ENCODE measurements at regions not wholly inside any gene's neighbourhood (a gene's known extent, or its start where the extent isn't known, plus 50 kb on each side); places are given as distances from the start of the nearest gene placed in this dataset.
"Not testable (repeated sequence)": the region's sequence is repeated elsewhere in the genome, so short reads cannot be mapped to it uniquely, and the experiment has no call there.

DNA sequence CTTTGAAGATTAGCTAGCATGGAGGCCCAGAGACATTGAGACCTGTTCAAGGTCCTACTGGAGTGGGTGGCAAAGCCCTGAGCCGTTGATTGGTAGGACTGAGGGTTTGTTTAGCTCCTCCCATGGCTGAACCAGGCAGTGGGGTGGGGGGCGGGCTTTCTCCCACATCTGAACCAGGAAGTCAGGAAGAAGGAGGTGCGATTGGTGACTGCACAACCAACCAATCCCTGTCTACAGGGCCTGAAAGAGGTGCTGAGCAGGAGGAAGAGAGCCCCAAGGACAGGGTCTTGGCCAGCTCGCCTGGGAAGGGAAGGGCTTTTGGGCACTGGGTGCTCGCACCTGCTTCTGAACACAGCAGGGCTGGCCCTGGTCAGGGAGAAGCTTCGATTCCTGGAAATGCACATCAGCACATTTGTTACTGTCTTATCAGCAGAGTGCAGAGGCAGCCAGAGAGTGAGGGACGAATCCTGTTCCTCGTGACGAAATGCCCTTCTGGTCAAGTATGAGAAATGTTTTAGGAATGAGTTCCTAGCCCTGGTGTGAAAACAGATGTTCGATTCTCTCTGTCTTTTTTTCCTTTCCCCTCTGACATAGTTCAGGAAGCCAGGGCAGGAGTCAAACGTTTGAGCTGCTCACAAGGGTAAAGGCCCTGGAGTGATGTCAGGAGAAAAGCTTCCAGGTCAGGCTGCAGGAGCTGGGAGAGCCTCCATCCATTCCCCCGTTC lies 294.8 kb upstream of the KLF4 start:
- no peak overlapping the region for H3K4me3 ChIP-seq (ENCODE audit: low read depth, low read length)
- peak; percentile 40 for DNase-seq (ENCODE audit: low read depth)
- TF ChIP-seq, protein P1, sequence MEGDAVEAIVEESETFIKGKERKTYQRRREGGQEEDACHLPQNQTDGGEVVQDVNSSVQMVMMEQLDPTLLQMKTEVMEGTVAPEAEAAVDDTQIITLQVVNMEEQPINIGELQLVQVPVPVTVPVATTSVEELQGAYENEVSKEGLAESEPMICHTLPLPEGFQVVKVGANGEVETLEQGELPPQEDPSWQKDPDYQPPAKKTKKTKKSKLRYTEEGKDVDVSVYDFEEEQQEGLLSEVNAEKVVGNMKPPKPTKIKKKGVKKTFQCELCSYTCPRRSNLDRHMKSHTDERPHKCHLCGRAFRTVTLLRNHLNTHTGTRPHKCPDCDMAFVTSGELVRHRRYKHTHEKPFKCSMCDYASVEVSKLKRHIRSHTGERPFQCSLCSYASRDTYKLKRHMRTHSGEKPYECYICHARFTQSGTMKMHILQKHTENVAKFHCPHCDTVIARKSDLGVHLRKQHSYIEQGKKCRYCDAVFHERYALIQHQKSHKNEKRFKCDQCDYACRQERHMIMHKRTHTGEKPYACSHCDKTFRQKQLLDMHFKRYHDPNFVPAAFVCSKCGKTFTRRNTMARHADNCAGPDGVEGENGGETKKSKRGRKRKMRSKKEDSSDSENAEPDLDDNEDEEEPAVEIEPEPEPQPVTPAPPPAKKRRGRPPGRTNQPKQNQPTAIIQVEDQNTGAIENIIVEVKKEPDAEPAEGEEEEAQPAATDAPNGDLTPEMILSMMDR (IDR thresholded peaks at IDR 0.05; ENCODE audit: insufficient read depth, low read depth, low read length, missing control alignments) = no peak

DNA sequence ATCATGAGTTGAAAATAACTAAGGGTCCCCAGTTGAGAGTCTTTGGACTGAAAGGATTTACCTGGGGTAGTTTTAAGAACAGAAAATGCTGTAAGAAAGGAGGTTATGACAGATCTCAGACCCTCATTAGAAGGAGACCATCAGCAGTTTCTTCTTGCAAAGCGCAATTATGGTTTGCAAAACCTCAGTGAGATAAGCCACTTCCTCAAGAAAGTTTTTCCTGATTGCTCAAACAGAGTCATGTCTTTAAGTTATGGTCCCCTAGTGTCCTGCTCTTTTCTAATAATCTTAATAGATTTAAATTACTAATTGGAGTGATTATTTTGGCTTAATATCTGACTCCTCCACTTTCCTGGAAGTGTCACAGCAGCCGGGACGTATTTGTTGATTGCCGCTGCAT lies 293.2 kb upstream of the KLF4 start:
- DNase-seq (ENCODE audit: low read depth) = no peak
- no peak overlapping the region for H3K4me3 ChIP-seq (ENCODE audit: low read depth, low read length)
- TF ChIP-seq, protein P1 (IDR thresholded peaks at IDR 0.05; ENCODE audit: insufficient read depth, low read depth, low read length, missing control alignments) = no peak

DNA sequence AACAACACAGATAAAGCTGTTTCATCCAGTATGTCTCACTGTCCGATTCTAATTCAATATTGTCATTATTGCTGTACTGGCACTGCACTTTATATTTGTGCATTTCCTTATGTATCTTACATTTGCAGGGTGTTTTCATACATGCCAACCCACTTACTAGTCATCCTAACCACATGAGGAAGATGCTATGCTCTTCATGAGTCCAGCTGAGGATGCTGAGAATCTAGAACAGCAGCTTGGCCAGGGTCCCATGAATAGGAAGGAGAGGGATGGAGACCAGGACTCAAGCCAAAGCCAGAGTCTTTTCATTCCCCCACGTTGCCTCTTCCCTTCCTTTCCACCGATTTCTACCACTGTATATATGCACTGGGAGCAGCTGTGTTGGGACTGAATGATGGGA lies 292.8 kb upstream of the KLF4 start:
- TF ChIP-seq, protein P1 (IDR thresholded peaks at IDR 0.05; ENCODE audit: insufficient read depth, low read depth, low read length, missing control alignments) = no peak
- DNase-seq (ENCODE audit: low read depth) = no peak
- H3K4me3 ChIP-seq (ENCODE audit: low read depth, low read length) = no peak overlapping the region

DNA sequence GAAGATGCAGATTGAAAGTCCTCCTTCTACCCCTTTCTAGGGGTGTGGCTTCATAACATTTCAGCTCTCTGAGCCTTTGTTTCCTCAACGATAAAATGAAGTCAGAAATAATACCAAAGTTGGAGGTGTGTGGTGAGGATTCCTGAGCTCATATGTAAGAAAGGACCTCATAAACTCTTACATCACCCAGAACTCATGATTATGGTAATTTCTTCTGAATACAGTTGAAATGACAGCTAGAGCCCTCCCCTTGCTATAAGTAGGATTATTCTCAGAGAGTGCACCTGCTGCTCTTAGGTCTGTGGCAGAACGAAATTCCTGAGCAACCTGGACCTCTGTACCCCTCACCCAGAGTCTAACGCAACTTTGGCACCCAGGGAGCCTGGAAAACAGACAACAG lies 291.4 kb upstream of the KLF4 start:
- no peak overlapping the region for H3K4me3 ChIP-seq (ENCODE audit: low read depth, low read length)
- no peak for DNase-seq (ENCODE audit: low read depth)
- TF ChIP-seq, protein P1 (IDR thresholded peaks at IDR 0.05; ENCODE audit: insufficient read depth, low read depth, low read length, missing control alignments) = no peak

DNA sequence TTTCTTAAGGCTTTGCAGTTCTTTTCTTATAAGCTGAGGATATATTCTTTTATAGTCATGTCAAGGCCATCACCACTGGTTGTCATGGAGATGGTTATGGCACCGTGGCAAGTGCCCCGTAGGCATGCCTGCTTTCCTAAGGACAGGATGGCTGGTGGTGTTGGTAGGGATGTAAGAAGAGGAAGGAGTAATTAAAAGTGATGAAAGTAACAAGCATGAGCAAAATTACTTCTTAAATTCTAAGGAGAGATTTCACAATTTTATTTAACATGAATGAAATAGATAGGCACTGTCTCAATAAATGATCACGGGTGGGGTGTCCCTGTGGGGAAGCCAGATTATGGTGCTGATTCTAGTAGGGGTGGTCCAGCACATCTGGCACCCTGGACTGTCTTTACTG lies 290.2 kb upstream of the KLF4 start:
- TF ChIP-seq, protein P1 (IDR thresholded peaks at IDR 0.05; ENCODE audit: insufficient read depth, low read depth, low read length, missing control alignments) = no peak
- H3K4me3 ChIP-seq (ENCODE audit: low read depth, low read length) = no peak overlapping the region
- no peak for DNase-seq (ENCODE audit: low read depth)

DNA sequence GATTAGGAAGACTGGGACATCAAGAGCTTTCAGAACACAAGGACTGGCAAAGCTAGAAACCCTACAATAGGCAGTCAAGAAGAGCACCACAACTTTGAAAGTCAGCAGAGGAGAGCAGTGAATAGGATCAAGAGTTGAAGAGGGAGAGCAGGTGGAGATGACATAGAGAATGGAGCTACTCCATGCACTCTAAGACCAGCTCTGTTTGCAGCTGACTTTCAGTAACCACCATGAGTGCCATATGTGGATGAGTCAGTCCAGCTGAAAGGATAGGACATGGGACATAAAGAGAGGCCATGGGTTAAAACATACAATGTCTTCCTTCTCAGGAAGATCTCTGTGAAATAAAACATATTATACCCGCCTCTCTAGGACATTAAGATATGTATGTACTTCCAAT lies 289.1 kb upstream of the KLF4 start:
- H3K4me3 ChIP-seq (ENCODE audit: low read depth, low read length) = no peak overlapping the region
- TF ChIP-seq, protein P1 (IDR thresholded peaks at IDR 0.05; ENCODE audit: insufficient read depth, low read depth, low read length, missing control alignments) = no peak
- DNase-seq (ENCODE audit: low read depth) = no peak

DNA sequence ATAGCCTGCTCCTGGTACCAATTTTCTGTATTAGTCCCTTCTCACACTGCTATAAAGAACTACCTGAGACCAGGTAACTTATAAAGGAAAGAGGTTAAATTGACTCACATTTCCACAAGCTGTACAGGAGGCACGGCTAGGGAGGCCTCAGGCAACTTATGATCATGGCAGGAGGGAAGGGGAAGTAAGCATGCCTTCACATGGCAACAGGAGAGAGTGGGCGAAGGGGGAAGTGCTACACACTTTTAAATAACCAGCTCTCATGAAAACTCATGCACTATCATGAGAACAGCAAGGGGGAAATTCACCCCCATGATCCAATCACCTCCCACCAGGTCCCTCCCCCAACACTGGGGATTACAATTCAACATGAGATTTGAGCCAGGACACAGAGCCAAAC lies 284.5 kb upstream of the KLF4 start:
- not testable (repeated sequence) for H3K4me3 ChIP-seq (ENCODE audit: low read depth, low read length); DNase-seq (ENCODE audit: low read depth)
